ENCODE measurements at regions not wholly inside any gene's neighbourhood (a gene's known extent, or its start where the extent isn't known, plus 50 kb on each side); places are given as distances from the start of the nearest gene placed in this dataset.

DNA sequence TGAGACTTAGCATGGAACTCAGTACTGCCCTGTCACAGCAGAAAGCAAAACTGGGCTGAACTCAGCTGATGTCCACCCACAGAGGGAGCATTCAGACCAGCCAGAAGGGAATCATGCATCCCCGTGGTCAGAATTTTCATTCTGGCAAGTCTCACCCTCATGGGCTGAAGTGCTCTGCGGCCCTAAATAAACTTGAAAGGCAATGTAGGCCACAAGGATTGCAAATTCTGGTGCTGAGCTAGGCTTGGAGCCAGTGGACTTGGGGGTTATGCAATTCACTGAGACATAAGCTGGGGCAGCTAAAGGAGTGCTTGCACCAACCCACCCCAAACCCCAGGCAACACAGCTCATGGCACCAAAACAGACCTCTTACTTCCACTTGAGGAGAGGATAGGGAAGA lies 494.1 kb downstream of the GABRG1 start:
- no peak for TF ChIP-seq CTCF (IDR thresholded peaks at IDR 0.05; ENCODE audit: insufficient read depth, low read length)
- TF ChIP-seq, protein P1, sequence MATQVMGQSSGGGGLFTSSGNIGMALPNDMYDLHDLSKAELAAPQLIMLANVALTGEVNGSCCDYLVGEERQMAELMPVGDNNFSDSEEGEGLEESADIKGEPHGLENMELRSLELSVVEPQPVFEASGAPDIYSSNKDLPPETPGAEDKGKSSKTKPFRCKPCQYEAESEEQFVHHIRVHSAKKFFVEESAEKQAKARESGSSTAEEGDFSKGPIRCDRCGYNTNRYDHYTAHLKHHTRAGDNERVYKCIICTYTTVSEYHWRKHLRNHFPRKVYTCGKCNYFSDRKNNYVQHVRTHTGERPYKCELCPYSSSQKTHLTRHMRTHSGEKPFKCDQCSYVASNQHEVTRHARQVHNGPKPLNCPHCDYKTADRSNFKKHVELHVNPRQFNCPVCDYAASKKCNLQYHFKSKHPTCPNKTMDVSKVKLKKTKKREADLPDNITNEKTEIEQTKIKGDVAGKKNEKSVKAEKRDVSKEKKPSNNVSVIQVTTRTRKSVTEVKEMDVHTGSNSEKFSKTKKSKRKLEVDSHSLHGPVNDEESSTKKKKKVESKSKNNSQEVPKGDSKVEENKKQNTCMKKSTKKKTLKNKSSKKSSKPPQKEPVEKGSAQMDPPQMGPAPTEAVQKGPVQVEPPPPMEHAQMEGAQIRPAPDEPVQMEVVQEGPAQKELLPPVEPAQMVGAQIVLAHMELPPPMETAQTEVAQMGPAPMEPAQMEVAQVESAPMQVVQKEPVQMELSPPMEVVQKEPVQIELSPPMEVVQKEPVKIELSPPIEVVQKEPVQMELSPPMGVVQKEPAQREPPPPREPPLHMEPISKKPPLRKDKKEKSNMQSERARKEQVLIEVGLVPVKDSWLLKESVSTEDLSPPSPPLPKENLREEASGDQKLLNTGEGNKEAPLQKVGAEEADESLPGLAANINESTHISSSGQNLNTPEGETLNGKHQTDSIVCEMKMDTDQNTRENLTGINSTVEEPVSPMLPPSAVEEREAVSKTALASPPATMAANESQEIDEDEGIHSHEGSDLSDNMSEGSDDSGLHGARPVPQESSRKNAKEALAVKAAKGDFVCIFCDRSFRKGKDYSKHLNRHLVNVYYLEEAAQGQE (IDR thresholded peaks at IDR 0.05; ENCODE audit: insufficient replicate concordance, low read depth): no peak
- no peak for TF ChIP-seq POLR2AphosphoS5 (IDR thresholded peaks at IDR 0.05; ENCODE audit: low read depth)
- no peak for TF ChIP-seq GABPA (IDR thresholded peaks at IDR 0.05; ENCODE audit: low read depth)
